ENCODE measurements at regions not wholly inside any gene's neighbourhood (a gene's known extent, or its start where the extent isn't known, plus 50 kb on each side); places are given as distances from the start of the nearest gene placed in this dataset.

DNA sequence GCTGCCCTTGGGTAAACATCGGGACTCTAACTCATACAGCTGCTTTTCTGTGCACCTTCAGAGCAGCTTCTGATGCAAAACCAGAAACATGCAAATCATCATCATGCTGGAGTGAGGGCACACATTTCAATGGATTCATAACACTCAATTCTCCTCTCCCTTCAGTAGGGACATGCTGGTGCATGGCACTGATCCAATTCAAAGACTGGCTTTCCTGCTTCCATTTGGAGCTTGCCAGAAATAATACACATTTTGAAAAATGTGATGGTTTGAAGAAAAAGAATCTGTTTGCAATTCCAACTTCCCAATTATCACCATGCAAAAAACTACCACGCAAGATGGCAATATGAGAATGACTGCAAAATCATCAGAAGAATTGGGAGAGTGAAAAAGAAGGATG is 65.2 kb upstream of the PDE10A start:
- Histone ChIP-seq H3F3A (ENCODE audit: insufficient read depth, low read length) (no peaks in the 10 kb centered on the region), H3K27ac (ENCODE audit: low read length) (no peak overlapping the region), H3K9me3 (replicated peaks; ENCODE audit: insufficient read depth, low read length) (no peaks in the 10 kb centered on the region), H3K9ac (ENCODE audit: low read length) (no peak overlapping the region), H3K4me3 (ENCODE audit: low read length) (no peak overlapping the region), H2AFZ (ENCODE audit: low read length) (no peak overlapping the region), H3K79me2 (ENCODE audit: low read length) (no peaks in the 10 kb centered on the region), H3K27me3 (replicated peaks; ENCODE audit: insufficient read depth, low read length) (no peaks in the 10 kb centered on the region), H3K4me2 (ENCODE audit: low read depth, low read length) (no peak overlapping the region), H4K20me1 (ENCODE audit: insufficient read depth, low read length) (no peaks in the 10 kb centered on the region), H3K4me1 (ENCODE audit: low read length) (no peaks in the 10 kb centered on the region), H3K9me2 (replicated peaks; ENCODE audit: insufficient read depth, low read length) (no peaks in the 10 kb centered on the region), H3K36me3 (replicated peaks; ENCODE audit: insufficient read depth, low read length) (no peaks in the 10 kb centered on the region)
- TF ChIP-seq CTCF (IDR thresholded peaks at IDR 0.05; ENCODE audit: low read length) (no peak), EZH2phosphoT487 (IDR thresholded peaks at IDR 0.05; ENCODE audit: low read length) (no peak), EZH2 (optimal IDR thresholded peaks at IDR 0.05; ENCODE audit: low read depth, low read length) (no peak)
- no peak for DNase-seq

DNA sequence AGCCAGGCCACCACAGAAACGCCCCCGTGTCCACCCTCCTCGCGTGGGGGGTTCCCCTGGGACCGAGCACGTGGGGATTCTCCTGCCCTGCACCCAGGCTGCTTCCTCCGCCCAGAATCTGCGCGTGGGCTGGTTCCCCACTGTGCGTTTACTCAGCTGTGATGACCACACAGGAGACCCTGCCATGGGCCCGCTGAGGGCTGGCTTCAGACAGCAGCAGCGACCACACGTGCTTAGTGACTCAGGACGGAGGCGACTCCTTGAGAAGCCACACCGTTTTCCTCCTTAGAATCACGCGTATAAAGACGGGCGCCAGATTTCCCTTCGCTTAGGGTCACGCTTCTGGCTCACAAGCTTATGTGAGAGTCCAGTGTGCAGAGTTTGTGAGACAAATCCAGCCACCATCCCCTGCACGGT is 63.9 kb upstream of the PDE10A start:
- no peaks in the 10 kb centered on the region for H3K36me3 ChIP-seq (replicated peaks; ENCODE audit: insufficient read depth, low read length)
- no peak overlapping the region for H3K4me2 ChIP-seq (ENCODE audit: low read depth, low read length)
- no peaks in the 10 kb centered on the region for H3K9me2 ChIP-seq (replicated peaks; ENCODE audit: insufficient read depth, low read length)
- no peak for DNase-seq
- H3K27ac ChIP-seq (ENCODE audit: low read length) = no peak overlapping the region
- no peaks in the 10 kb centered on the region for H3K4me1 ChIP-seq (ENCODE audit: low read length)
- no peak for TF ChIP-seq CTCF (IDR thresholded peaks at IDR 0.05; ENCODE audit: low read length)
- TF ChIP-seq EZH2 (optimal IDR thresholded peaks at IDR 0.05; ENCODE audit: low read depth, low read length) = no peak
- no peak for TF ChIP-seq EZH2phosphoT487 (IDR thresholded peaks at IDR 0.05; ENCODE audit: low read length)
- no peaks in the 10 kb centered on the region for H3K79me2 ChIP-seq (ENCODE audit: low read length)
- H3F3A ChIP-seq (ENCODE audit: insufficient read depth, low read length) = no peaks in the 10 kb centered on the region
- no peaks in the 10 kb centered on the region for H4K20me1 ChIP-seq (ENCODE audit: insufficient read depth, low read length)
- no peak overlapping the region for H2AFZ ChIP-seq (ENCODE audit: low read length)
- H3K27me3 ChIP-seq (replicated peaks; ENCODE audit: insufficient read depth, low read length) = no peaks in the 10 kb centered on the region
- no peaks in the 10 kb centered on the region for H3K9me3 ChIP-seq (replicated peaks; ENCODE audit: insufficient read depth, low read length)
- no peak overlapping the region for H3K9ac ChIP-seq (ENCODE audit: low read length)
- H3K4me3 ChIP-seq (ENCODE audit: low read length) = no peak overlapping the region

DNA sequence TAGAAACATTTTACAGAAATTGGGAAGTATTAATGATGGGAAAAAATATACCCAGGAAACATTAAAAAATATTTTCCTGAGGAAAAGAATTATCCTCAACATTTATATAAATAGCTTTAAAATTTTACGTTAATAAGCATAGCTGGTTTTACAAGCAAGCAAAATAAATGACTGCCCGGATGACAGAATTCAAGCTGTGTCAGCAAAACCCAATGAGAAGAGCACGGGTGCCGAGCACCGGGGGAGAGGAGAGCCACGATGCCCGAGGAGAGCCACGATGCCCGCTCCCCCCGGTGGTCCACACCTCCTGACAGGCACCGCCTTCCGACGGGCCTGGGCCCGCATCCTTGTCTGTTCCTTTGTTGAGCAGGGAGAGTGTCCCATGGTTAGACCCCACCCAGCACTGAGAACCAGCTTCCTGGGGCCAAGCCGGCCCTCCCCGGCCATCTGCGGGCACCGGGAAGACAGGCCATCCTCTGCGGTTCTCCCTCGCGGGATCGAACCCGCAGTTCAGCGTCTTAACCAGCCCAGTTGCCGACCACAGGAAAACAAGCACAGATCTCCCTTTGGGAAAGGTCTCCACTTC is 63.3 kb upstream of the PDE10A start:
- no peak overlapping the region for H3K9ac ChIP-seq (ENCODE audit: low read length)
- TF ChIP-seq EZH2phosphoT487 (IDR thresholded peaks at IDR 0.05; ENCODE audit: low read length) (no peak), EZH2 (optimal IDR thresholded peaks at IDR 0.05; ENCODE audit: low read depth, low read length) (no peak), CTCF (IDR thresholded peaks at IDR 0.05; ENCODE audit: low read length) (no peak)
- H3K27me3 ChIP-seq (replicated peaks; ENCODE audit: insufficient read depth, low read length) = no peaks in the 10 kb centered on the region
- no peaks in the 10 kb centered on the region for H3K4me1 ChIP-seq (ENCODE audit: low read length)
- no peaks in the 10 kb centered on the region for H4K20me1 ChIP-seq (ENCODE audit: insufficient read depth, low read length)
- H3K9me3 ChIP-seq (replicated peaks; ENCODE audit: insufficient read depth, low read length) = no peaks in the 10 kb centered on the region
- H2AFZ ChIP-seq (ENCODE audit: low read length) = no peak overlapping the region
- no peak overlapping the region for H3K27ac ChIP-seq (ENCODE audit: low read length)
- no peaks in the 10 kb centered on the region for H3K36me3 ChIP-seq (replicated peaks; ENCODE audit: insufficient read depth, low read length)
- H3K4me3 ChIP-seq (ENCODE audit: low read length) = no peak overlapping the region
- DNase-seq = no peak
- no peaks in the 10 kb centered on the region for H3F3A ChIP-seq (ENCODE audit: insufficient read depth, low read length)
- H3K4me2 ChIP-seq (ENCODE audit: low read depth, low read length) = no peak overlapping the region
- no peaks in the 10 kb centered on the region for H3K9me2 ChIP-seq (replicated peaks; ENCODE audit: insufficient read depth, low read length)
- no peaks in the 10 kb centered on the region for H3K79me2 ChIP-seq (ENCODE audit: low read length)

All from MM.1S (cell line).